GM23338 (cell line): ENCODE measurements at regions not wholly inside any gene's neighbourhood (a gene's known extent, or its start where the extent isn't known, plus 50 kb on each side); places are given as distances from the start of the nearest gene placed in this dataset.

ENCODE experiments used
- ATAC-seq: fragments of 200-7000 bp; cut with Tn5 transposase; 3 replicates; pipeline ENCODE4 v1.9.1; 2020
- DNase-seq: peaks from one replicate; pipeline ENCODE4 v3.0.0-alpha.2; 2015; ENCODE audit warnings: low spot score
- H2AFZ ChIP-seq: fragments of 200-600 bp; sonication (generic); 2 replicates; pipeline ENCODE4 v1.8.0; 2016; ENCODE audit warnings: antibody characterized with exemption, mild to moderate bottlenecking, moderate library complexity
- H3F3A ChIP-seq: fragments of 200-600 bp; sonication (generic); replicated peaks from 2 replicates; pipeline ENCODE4 v1.8.0; 2017; ENCODE audit warnings: antibody characterized with exemption, mixed run types, low read depth
- H3K27ac ChIP-seq: fragments of 200-600 bp; sonication (generic); 2 replicates; pipeline ENCODE4 v1.6.1; 2016; ENCODE audit warnings: low read depth
- H3K27me3 ChIP-seq: fragments of 200-600 bp; sonication (generic); 2 replicates; pipeline ENCODE4 v1.8.0; 2016; ENCODE audit warnings: mild to moderate bottlenecking, mixed run types, moderate library complexity; ENCODE audit not compliant: insufficient read depth
- H3K36me3 ChIP-seq: fragments of 200-600 bp; sonication (generic); 2 replicates; pipeline ENCODE4 v1.8.0; 2016; ENCODE audit warnings: mild to moderate bottlenecking; ENCODE audit not compliant: insufficient read depth
- H3K4me1 ChIP-seq: fragments of 200-600 bp; sonication (generic); 2 replicates; pipeline ENCODE4 v1.8.0; 2016; ENCODE audit warnings: mild to moderate bottlenecking, moderate library complexity; ENCODE audit not compliant: insufficient read depth
- H3K4me2 ChIP-seq: fragments of 200-600 bp; sonication (generic); 2 replicates; pipeline ENCODE4 v1.7.1; 2017; ENCODE audit warnings: mixed run types
- H3K4me3 ChIP-seq: fragments of 200-600 bp; sonication (generic); 2 replicates; pipeline ENCODE4 v1.6.1; 2016; ENCODE audit warnings: mixed run types
- H3K79me2 ChIP-seq: fragments of 200-600 bp; sonication (generic); replicated peaks from 2 replicates; pipeline ENCODE4 v1.8.0; 2017; ENCODE audit warnings: mild to moderate bottlenecking; ENCODE audit not compliant: insufficient read depth
- H3K9me2 ChIP-seq: fragments of 200-600 bp; sonication (generic); 2 replicates; pipeline ENCODE4 v1.8.0; 2017; ENCODE audit not compliant: insufficient read depth
- H4K20me1 ChIP-seq: fragments of 200-600 bp; sonication (generic); replicated peaks from 2 replicates; pipeline ENCODE4 v1.8.0; 2017; ENCODE audit warnings: mild to moderate bottlenecking; ENCODE audit not compliant: insufficient read depth
- H3K27ac Mint-ChIP-seq: 2 replicates; pipeline ENCODE4 v1.8.0; 2020; ENCODE audit warnings: inconsistent platforms, mild to moderate bottlenecking, moderate library complexity, mixed read lengths
- H3K27me3 Mint-ChIP-seq: 3 replicates; pipeline ENCODE4 v1.8.0; 2022; ENCODE audit warnings: low read depth, mild to moderate bottlenecking, moderate library complexity, mixed read lengths, inconsistent platforms; ENCODE audit not compliant: insufficient read depth, poor library complexity
- H3K36me3 Mint-ChIP-seq: 3 replicates; pipeline ENCODE4 v1.8.0; 2021; ENCODE audit warnings: low read depth, mild to moderate bottlenecking, inconsistent platforms, moderate library complexity, mixed read lengths
- H3K4me1 Mint-ChIP-seq: 3 replicates; pipeline ENCODE4 v1.8.0; 2020; ENCODE audit warnings: mild to moderate bottlenecking, inconsistent platforms, mixed read lengths
- H3K4me3 Mint-ChIP-seq: 3 replicates; pipeline ENCODE4 v1.8.0; 2021; ENCODE audit warnings: moderate library complexity, mild to moderate bottlenecking, inconsistent platforms, mixed read lengths
- H3K9me3 Mint-ChIP-seq: 3 replicates; pipeline ENCODE4 v1.8.0; 2020; ENCODE audit warnings: moderate library complexity, mild to moderate bottlenecking, inconsistent platforms, mixed read lengths
- CREB1 ChIP-seq: fragments of 250-450 bp; sonication (Bioruptor Pico); IDR thresholded peaks from 2 replicates; pipeline ENCODE4 v1.5.0; 2020; ENCODE audit warnings: low read depth, mild to moderate bottlenecking, moderate library complexity
- EZH2 ChIP-seq: fragments of 200-600 bp; sonication (generic); IDR thresholded peaks from one replicate; pipeline ENCODE4 v1.8.0; 2017; ENCODE audit warnings: antibody characterized with exemption, mild to moderate bottlenecking, low read depth; ENCODE audit not compliant: unreplicated experiment
- EZH2phosphoT487 ChIP-seq: fragments of 200-600 bp; sonication (generic); IDR thresholded peaks from one replicate; pipeline ENCODE4 v1.8.1; 2018; ENCODE audit warnings: antibody characterized with exemption; ENCODE audit not compliant: unreplicated experiment
- JUNB ChIP-seq: IDR thresholded peaks from one replicate; pipeline ENCODE4 v1.6.1; 2016; ENCODE audit warnings: antibody characterized with exemption; ENCODE audit not compliant: unreplicated experiment
- NANOG ChIP-seq: IDR thresholded peaks from 2 replicates; pipeline ENCODE4 v1.6.1; 2016; ENCODE audit warnings: antibody characterized with exemption, borderline replicate concordance
- POLR2AphosphoS5 ChIP-seq: IDR thresholded peaks from 2 replicates; pipeline ENCODE4 v1.6.1; 2016; ENCODE audit warnings: antibody characterized with exemption, low read depth
- STAT1 ChIP-seq: IDR thresholded peaks from one replicate; pipeline ENCODE4 v1.6.1; 2016; ENCODE audit warnings: antibody characterized with exemption; ENCODE audit not compliant: unreplicated experiment
- ZNF114 ChIP-seq: fragments of 250-450 bp; sonication (Bioruptor Pico); IDR thresholded peaks from 2 replicates; pipeline ENCODE4 v1.5.0; 2020; ENCODE audit warnings: mild to moderate bottlenecking, moderate library complexity
- ZNF331 ChIP-seq: fragments of 250-450 bp; sonication (Bioruptor Pico); IDR thresholded peaks from 2 replicates; pipeline ENCODE4 v1.5.0; 2020; ENCODE audit warnings: low read depth, mild to moderate bottlenecking, moderate library complexity
- TF ChIP-seq, protein P1 (sequence below): fragments of 250-450 bp; sonication (Bioruptor Pico); IDR thresholded peaks from 2 replicates; pipeline ENCODE4 v1.5.0; 2020; ENCODE audit warnings: mild to moderate bottlenecking, moderate library complexity
- TF ChIP-seq, protein P2 (sequence below), 2 experiments: fragments of 200-600 bp in 1 of 2; sonication (generic) in 1 of 2; conservative IDR thresholded peaks; 2 replicates each; pipeline versions ENCODE4 v1.5.1 to v1.6.1; 2016 to 2017; ENCODE audit warnings: antibody characterized with exemption in 2 of 2, low read depth in 2 of 2, mild to moderate bottlenecking in 2 of 2, moderate library complexity in 1 of 2
- TF ChIP-seq, protein P3 (sequence below): IDR thresholded peaks from 2 replicates; pipeline ENCODE4 v1.6.1; 2016; ENCODE audit warnings: antibody characterized with exemption

DNA sequence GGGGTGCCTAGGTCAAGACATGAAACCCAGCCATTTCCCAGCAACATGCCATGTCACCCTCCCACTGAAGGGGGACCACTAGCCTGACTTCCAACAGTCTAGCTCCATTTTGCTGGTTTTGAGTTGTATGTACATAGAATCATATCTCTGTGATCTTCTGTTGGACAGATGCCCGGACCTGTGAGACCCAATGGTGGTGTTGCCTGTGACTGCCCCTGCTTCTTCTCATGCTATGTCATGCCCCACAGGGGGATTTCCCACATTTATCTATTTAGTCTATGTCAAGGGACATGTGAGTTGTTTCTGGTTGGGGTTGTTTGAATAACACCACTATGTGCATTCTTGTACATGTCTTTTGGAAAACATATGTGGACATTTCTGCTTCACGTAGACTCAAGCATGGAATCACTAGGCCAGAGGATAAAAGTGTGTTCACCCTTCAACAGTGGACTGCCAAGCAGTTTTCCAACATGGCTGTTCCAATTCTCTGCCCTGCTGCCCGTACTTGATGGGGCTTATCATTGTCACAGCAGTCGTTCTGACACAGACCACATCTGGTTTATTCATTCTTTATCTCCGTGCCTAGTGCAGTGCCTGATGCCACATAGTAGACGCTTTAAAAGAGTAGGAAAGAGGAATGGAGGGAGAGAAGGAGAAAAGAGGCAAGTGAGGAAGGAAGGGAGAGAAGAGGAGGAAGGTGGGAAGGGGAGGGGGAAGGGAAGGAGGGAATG, 114.4 kb downstream of the TPRA1 start:
- H4K20me1 ChIP-seq, result no peaks in the 10 kb centered on the region
- 0 out of 2 replicates have a peak, but pooled peaks cover 6% of the 10 kb centered on the region for H3K4me1 ChIP-seq
- Mint-ChIP-seq H3K36me3 (no peaks in the 10 kb centered on the region), H3K4me1 (peaks cover 19% of the 10 kb centered on the region), H3K9me3 (no peaks in the 10 kb centered on the region), H3K27ac (no peak overlapping the region), H3K4me3 (no peak overlapping the region), H3K27me3 (peaks cover 7% of the 10 kb centered on the region)
- H3K79me2 ChIP-seq, result no peaks in the 10 kb centered on the region
- DNase-seq (no peak), ATAC-seq (no peak)
- H3K9me2 ChIP-seq, result no peaks in the 10 kb centered on the region
- no peak overlapping the region for H3K4me2 ChIP-seq
- TF ChIP-seq ZNF331 (CRISPR knock-in tag), result no peak
- TF ChIP-seq, protein P1, sequence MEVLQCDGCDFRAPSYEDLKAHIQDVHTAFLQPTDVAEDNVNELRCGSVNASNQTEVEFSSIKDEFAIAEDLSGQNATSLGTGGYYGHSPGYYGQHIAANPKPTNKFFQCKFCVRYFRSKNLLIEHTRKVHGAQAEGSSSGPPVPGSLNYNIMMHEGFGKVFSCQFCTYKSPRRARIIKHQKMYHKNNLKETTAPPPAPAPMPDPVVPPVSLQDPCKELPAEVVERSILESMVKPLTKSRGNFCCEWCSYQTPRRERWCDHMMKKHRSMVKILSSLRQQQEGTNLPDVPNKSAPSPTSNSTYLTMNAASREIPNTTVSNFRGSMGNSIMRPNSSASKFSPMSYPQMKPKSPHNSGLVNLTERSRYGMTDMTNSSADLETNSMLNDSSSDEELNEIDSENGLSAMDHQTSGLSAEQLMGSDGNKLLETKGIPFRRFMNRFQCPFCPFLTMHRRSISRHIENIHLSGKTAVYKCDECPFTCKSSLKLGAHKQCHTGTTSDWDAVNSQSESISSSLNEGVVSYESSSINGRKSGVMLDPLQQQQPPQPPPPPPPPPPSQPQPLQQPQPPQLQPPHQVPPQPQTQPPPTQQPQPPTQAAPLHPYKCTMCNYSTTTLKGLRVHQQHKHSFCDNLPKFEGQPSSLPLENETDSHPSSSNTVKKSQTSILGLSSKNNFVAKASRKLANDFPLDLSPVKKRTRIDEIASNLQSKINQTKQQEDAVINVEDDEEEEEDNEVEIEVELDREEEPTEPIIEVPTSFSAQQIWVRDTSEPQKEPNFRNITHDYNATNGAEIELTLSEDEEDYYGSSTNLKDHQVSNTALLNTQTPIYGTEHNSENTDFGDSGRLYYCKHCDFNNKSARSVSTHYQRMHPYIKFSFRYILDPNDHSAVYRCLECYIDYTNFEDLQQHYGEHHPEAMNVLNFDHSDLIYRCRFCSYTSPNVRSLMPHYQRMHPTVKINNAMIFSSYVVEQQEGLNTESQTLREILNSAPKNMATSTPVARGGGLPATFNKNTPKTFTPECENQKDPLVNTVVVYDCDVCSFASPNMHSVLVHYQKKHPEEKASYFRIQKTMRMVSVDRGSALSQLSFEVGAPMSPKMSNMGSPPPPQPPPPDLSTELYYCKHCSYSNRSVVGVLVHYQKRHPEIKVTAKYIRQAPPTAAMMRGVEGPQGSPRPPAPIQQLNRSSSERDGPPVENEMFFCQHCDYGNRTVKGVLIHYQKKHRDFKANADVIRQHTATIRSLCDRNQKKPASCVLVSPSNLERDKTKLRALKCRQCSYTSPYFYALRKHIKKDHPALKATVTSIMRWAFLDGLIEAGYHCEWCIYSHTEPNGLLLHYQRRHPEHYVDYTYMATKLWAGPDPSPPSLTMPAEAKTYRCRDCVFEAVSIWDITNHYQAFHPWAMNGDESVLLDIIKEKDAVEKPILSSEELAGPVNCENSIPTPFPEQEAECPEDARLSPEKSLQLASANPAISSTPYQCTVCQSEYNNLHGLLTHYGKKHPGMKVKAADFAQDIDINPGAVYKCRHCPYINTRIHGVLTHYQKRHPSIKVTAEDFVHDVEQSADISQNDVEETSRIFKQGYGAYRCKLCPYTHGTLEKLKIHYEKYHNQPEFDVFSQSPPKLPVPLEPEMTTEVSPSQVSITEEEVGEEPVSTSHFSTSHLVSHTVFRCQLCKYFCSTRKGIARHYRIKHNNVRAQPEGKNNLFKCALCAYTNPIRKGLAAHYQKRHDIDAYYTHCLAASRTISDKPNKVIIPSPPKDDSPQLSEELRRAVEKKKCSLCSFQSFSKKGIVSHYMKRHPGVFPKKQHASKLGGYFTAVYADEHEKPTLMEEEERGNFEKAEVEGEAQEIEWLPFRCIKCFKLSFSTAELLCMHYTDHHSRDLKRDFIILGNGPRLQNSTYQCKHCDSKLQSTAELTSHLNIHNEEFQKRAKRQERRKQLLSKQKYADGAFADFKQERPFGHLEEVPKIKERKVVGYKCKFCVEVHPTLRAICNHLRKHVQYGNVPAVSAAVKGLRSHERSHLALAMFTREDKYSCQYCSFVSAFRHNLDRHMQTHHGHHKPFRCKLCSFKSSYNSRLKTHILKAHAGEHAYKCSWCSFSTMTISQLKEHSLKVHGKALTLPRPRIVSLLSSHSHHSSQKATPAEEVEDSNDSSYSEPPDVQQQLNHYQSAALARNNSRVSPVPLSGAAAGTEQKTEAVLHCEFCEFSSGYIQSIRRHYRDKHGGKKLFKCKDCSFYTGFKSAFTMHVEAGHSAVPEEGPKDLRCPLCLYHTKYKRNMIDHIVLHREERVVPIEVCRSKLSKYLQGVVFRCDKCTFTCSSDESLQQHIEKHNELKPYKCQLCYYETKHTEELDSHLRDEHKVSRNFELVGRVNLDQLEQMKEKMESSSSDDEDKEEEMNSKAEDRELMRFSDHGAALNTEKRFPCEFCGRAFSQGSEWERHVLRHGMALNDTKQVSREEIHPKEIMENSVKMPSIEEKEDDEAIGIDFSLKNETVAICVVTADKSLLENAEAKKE (CRISPR knock-in tag), result no peak
- no peak for TF ChIP-seq JUNB
- no peak for TF ChIP-seq NANOG
- no peak for TF ChIP-seq EZH2phosphoT487
- TF ChIP-seq, protein P2, sequence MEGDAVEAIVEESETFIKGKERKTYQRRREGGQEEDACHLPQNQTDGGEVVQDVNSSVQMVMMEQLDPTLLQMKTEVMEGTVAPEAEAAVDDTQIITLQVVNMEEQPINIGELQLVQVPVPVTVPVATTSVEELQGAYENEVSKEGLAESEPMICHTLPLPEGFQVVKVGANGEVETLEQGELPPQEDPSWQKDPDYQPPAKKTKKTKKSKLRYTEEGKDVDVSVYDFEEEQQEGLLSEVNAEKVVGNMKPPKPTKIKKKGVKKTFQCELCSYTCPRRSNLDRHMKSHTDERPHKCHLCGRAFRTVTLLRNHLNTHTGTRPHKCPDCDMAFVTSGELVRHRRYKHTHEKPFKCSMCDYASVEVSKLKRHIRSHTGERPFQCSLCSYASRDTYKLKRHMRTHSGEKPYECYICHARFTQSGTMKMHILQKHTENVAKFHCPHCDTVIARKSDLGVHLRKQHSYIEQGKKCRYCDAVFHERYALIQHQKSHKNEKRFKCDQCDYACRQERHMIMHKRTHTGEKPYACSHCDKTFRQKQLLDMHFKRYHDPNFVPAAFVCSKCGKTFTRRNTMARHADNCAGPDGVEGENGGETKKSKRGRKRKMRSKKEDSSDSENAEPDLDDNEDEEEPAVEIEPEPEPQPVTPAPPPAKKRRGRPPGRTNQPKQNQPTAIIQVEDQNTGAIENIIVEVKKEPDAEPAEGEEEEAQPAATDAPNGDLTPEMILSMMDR (conservative IDR thresholded peaks at IDR 0.05; ENCODE audit: low read depth in 2 of 2), result no peak
- no peak for TF ChIP-seq EZH2
- TF ChIP-seq STAT1, result no peak
- TF ChIP-seq, protein P3, sequence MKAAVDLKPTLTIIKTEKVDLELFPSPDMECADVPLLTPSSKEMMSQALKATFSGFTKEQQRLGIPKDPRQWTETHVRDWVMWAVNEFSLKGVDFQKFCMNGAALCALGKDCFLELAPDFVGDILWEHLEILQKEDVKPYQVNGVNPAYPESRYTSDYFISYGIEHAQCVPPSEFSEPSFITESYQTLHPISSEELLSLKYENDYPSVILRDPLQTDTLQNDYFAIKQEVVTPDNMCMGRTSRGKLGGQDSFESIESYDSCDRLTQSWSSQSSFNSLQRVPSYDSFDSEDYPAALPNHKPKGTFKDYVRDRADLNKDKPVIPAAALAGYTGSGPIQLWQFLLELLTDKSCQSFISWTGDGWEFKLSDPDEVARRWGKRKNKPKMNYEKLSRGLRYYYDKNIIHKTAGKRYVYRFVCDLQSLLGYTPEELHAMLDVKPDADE, result no peak
- TF ChIP-seq POLR2AphosphoS5, result no peak
- no peak for TF ChIP-seq ZNF114 (CRISPR knock-in tag)
- TF ChIP-seq CREB1 (CRISPR knock-in tag), result no peak
- H3K27ac ChIP-seq, result no peak overlapping the region
- no peak overlapping the region for H3K4me3 ChIP-seq
- no peak overlapping the region for H2AFZ ChIP-seq
- H3F3A ChIP-seq, result no peaks in the 10 kb centered on the region
- no peaks in the 10 kb centered on the region for H3K27me3 ChIP-seq
- H3K36me3 ChIP-seq, result no peaks in the 10 kb centered on the region
